Ishikawa (cell line): ENCODE measurements at regions not wholly inside any gene's neighbourhood (a gene's known extent, or its start where the extent isn't known, plus 50 kb on each side); places are given as distances from the start of the nearest gene placed in this dataset.

Source experiments
- EP300 ChIP-seq: IDR thresholded peaks from 2 replicates; pipeline ENCODE4 v1.6.1; 2012; ENCODE audit warnings: borderline replicate concordance
- RAD21 ChIP-seq: IDR thresholded peaks from 2 replicates; pipeline ENCODE4 v1.6.1; 2012; ENCODE audit warnings: low read depth
- REST ChIP-seq: IDR thresholded peaks from 2 replicates; pipeline ENCODE4 v1.6.1; 2012; ENCODE audit warnings: low read depth, mild to moderate bottlenecking
- TAF1 ChIP-seq: IDR thresholded peaks from 2 replicates; pipeline ENCODE4 v1.6.1; 2012; ENCODE audit warnings: low read depth, mild to moderate bottlenecking

- no peak for TF ChIP-seq TAF1
- no peak for TF ChIP-seq EP300
- no peak for TF ChIP-seq REST
- no peak for TF ChIP-seq RAD21
Observed at GRCh38 chr14:85363358-85363757, 166.6 kb upstream of the FLRT2 start.
